ENCODE measurements at regions not wholly inside any gene's neighbourhood (a gene's known extent, or its start where the extent isn't known, plus 50 kb on each side); places are given as distances from the start of the nearest gene placed in this dataset.

DNA sequence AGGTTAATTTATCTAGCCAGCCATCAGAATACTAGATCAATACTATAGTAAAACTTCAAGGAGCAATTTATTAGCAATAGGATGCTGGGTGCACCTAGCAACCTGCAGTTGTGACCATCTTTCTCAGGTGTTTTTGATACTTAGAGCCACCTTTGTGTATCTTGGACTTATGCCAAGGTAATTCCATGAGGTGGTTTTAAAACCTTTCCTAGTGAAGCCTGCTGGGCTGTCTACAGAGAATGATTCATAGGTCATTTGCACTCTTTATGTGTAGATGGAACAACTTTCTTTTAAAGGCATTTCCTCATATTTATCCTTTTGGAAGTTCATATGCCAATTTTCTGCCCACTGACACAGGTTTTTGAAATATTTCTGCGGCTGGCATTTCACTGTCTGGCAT is 1030.1 kb upstream of the POU3F3 start:
- TF ChIP-seq NANOG (IDR thresholded peaks at IDR 0.05; ENCODE audit: insufficient read depth, low read depth, low read length, poor library complexity, severe bottlenecking) (no peak), EGR1 (IDR thresholded peaks at IDR 0.05; ENCODE audit: borderline replicate concordance, low read depth, low read length) (no peak), EZH2 (IDR thresholded peaks at IDR 0.05; ENCODE audit: low read depth, low read length, severe bottlenecking) (no peak), YY1 (IDR thresholded peaks at IDR 0.05; ENCODE audit: low read depth, low read length) (no peak), POLR2AphosphoS5 (IDR thresholded peaks at IDR 0.05; ENCODE audit: low read depth, low read length) (no peak), POLR2A (IDR thresholded peaks at IDR 0.05; ENCODE audit: control extremely low read depth in 1 of 2, low read depth in 2 of 2, low read length in 2 of 2) (no peak), TBP (IDR thresholded peaks at IDR 0.05; ENCODE audit: low read depth, low read length) (no peak), RAD21 (IDR thresholded peaks at IDR 0.05 in 1 of 2, conservative IDR thresholded peaks at IDR 0.05 in 1 of 2; ENCODE audit: low read depth in 2 of 2, low read length in 2 of 2) (no peak)
- TF ChIP-seq, protein P1, sequence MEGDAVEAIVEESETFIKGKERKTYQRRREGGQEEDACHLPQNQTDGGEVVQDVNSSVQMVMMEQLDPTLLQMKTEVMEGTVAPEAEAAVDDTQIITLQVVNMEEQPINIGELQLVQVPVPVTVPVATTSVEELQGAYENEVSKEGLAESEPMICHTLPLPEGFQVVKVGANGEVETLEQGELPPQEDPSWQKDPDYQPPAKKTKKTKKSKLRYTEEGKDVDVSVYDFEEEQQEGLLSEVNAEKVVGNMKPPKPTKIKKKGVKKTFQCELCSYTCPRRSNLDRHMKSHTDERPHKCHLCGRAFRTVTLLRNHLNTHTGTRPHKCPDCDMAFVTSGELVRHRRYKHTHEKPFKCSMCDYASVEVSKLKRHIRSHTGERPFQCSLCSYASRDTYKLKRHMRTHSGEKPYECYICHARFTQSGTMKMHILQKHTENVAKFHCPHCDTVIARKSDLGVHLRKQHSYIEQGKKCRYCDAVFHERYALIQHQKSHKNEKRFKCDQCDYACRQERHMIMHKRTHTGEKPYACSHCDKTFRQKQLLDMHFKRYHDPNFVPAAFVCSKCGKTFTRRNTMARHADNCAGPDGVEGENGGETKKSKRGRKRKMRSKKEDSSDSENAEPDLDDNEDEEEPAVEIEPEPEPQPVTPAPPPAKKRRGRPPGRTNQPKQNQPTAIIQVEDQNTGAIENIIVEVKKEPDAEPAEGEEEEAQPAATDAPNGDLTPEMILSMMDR (IDR thresholded peaks at IDR 0.05; ENCODE audit: control extremely low read depth in 1 of 3, insufficient read depth in 1 of 3, low read depth in 1 of 3, low read length in 3 of 3): no peak

Measured in H1 (cell line).